ENCODE measurements at regions not wholly inside any gene's neighbourhood (a gene's known extent, or its start where the extent isn't known, plus 50 kb on each side); places are given as distances from the start of the nearest gene placed in this dataset.

GRCh38 chr13:50125554-50126262, 110.5 kb downstream of the KCNRG start:
- Histone ChIP-seq H3K9me2 (ENCODE audit: low read depth, low read length) (no peaks in the 10 kb centered on the region), H4K20me1 (ENCODE audit: insufficient read depth, low read length) (no peaks in the 10 kb centered on the region), H3K27ac (ENCODE audit: low read depth, low read length, poor library complexity, severe bottlenecking) (peak overlapping the region; percentile 95), H3K79me2 (ENCODE audit: insufficient read depth, low read length) (peaks cover 33% of the 10 kb centered on the region), H3K36me3 (ENCODE audit: insufficient read depth, low read length) (peaks cover 28% of the 10 kb centered on the region), H3K27me3 (ENCODE audit: insufficient read depth, low read length) (no peaks in the 10 kb centered on the region), H3K4me2 (ENCODE audit: low read length) (peak overlapping the region; percentile 84), H2AFZ (ENCODE audit: low read length) (no peak overlapping the region), H3K4me1 (ENCODE audit: insufficient read depth, low read length, severe bottlenecking) (peaks cover 69% of the 10 kb centered on the region), H3F3A (ENCODE audit: insufficient read depth, low read length) (0 out of 2 replicates have a peak, but pooled peaks cover 3% of the 10 kb centered on the region), H3K9ac (ENCODE audit: low read length) (peak overlapping the region; percentile 100), H3K9me3 (ENCODE audit: low read length) (no peaks in the 10 kb centered on the region), H3K4me3 (ENCODE audit: low read depth, low read length, poor library complexity, severe bottlenecking) (peak overlapping the region; percentile 99)
- TF ChIP-seq EZH2 (IDR thresholded peaks at IDR 0.05; ENCODE audit: borderline replicate concordance, low read length), result no peak

DNA sequence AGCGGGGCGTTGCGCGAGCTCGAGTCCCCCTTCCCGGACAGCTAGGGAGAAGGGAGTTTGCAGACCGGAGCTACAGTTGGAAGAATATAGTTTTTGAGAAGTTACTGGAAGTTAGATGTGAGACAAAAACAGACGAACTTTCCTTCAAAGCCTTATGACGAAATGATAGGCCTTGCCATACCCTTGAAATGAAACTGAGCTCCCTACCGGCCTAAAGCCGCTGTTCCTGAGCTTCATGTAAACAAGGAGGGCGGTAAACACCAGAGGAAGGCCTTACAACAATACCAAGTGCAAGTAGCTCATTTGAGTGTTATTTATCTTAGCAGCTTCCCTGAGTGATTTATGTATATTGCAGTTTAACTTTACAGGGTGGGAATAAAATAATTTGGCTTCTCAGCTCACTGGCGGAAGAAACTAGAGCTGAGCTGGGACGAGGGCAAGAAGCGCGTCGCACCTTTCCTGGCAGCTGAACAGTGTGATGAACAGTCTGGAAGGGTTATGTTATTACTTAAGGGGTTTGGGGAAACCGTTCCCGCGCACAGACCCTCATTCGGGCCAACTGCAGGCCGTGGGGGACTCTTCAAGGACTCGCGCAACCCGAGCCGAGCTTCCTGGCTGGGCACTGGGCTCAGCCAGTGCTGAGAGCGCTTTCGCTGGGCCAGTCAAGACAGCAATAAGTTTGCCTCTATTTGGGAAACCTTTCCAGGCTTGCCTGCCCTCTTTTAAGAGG, 111.2 kb downstream of the KCNRG start:
- Histone ChIP-seq H3K4me1 (ENCODE audit: insufficient read depth, low read length, severe bottlenecking) (peaks cover 68% of the 10 kb centered on the region), H3K36me3 (ENCODE audit: insufficient read depth, low read length) (peaks cover 21% of the 10 kb centered on the region), H3K4me2 (ENCODE audit: low read length) (peak overlapping the region; percentile 84), H3K4me3 (ENCODE audit: low read depth, low read length, poor library complexity, severe bottlenecking) (peak overlapping the region; percentile 99), H3K9me2 (ENCODE audit: low read depth, low read length) (no peaks in the 10 kb centered on the region), H3K27ac (ENCODE audit: low read depth, low read length, poor library complexity, severe bottlenecking) (peak overlapping the region; percentile 95), H3K9ac (ENCODE audit: low read length) (peak overlapping the region; percentile 100), H3K79me2 (ENCODE audit: insufficient read depth, low read length) (peaks cover 26% of the 10 kb centered on the region), H2AFZ (ENCODE audit: low read length) (no peak overlapping the region), H3K9me3 (ENCODE audit: low read length) (no peaks in the 10 kb centered on the region), H3K27me3 (ENCODE audit: insufficient read depth, low read length) (no peaks in the 10 kb centered on the region), H3F3A (ENCODE audit: insufficient read depth, low read length) (0 out of 2 replicates have a peak, but pooled peaks cover 3% of the 10 kb centered on the region), H4K20me1 (ENCODE audit: insufficient read depth, low read length) (no peaks in the 10 kb centered on the region)
- no peak for TF ChIP-seq CTCF (IDR thresholded peaks at IDR 0.05; ENCODE audit: low read length)
- no peak for TF ChIP-seq EZH2 (IDR thresholded peaks at IDR 0.05; ENCODE audit: borderline replicate concordance, low read length)

- Histone ChIP-seq H3K4me1 (ENCODE audit: insufficient read depth, low read length, severe bottlenecking) (peaks cover 68% of the 10 kb centered on the region), H2AFZ (ENCODE audit: low read length) (no peak overlapping the region), H3F3A (ENCODE audit: insufficient read depth, low read length) (0 out of 2 replicates have a peak, but pooled peaks cover 3% of the 10 kb centered on the region), H3K9me2 (ENCODE audit: low read depth, low read length) (no peaks in the 10 kb centered on the region), H3K79me2 (ENCODE audit: insufficient read depth, low read length) (peaks cover 18% of the 10 kb centered on the region), H3K27ac (ENCODE audit: low read depth, low read length, poor library complexity, severe bottlenecking) (peak overlapping the region; percentile 95), H3K27me3 (ENCODE audit: insufficient read depth, low read length) (no peaks in the 10 kb centered on the region), H3K9ac (ENCODE audit: low read length) (peak overlapping the region; percentile 100; the same call in 1 of the 2 replicates), H3K4me2 (ENCODE audit: low read length) (peak overlapping the region; percentile 84), H3K36me3 (ENCODE audit: insufficient read depth, low read length) (peaks cover 14% of the 10 kb centered on the region), H3K4me3 (ENCODE audit: low read depth, low read length, poor library complexity, severe bottlenecking) (peak overlapping the region; percentile 99), H3K9me3 (ENCODE audit: low read length) (peaks cover 2% of the 10 kb centered on the region; the same call in 1 of the 2 replicates), H4K20me1 (ENCODE audit: insufficient read depth, low read length) (no peaks in the 10 kb centered on the region)
- no peak for TF ChIP-seq EZH2 (IDR thresholded peaks at IDR 0.05; ENCODE audit: borderline replicate concordance, low read length)
- no peak for TF ChIP-seq CTCF (IDR thresholded peaks at IDR 0.05; ENCODE audit: low read length)
These were observed 111.9 kb downstream of the KCNRG start for GRCh38 chr13:50126993-50127725.

Data from OCI-LY1 (cell line).